ES-I3 (cell line): ENCODE measurements at regions not wholly inside any gene's neighbourhood (a gene's known extent, or its start where the extent isn't known, plus 50 kb on each side); places are given as distances from the start of the nearest gene placed in this dataset.
"Not testable (repeated sequence)": the region's sequence is repeated elsewhere in the genome, so short reads cannot be mapped to it uniquely, and the experiment has no call there.

Experiments used
- H3K36me3 ChIP-seq: 2 replicates; pipeline ENCODE4 v1.6.1; 2013; ENCODE audit warnings: mild to moderate bottlenecking, low read length, control low read depth, moderate library complexity; ENCODE audit not compliant: insufficient read depth
- H3K4me1 ChIP-seq: 2 replicates; pipeline ENCODE4 v1.6.1; 2013; ENCODE audit warnings: mild to moderate bottlenecking, control low read depth, low read length; ENCODE audit not compliant: insufficient read depth
- H3K9ac ChIP-seq: 2 replicates; pipeline ENCODE4 v1.6.1; 2013; ENCODE audit warnings: low read depth, mild to moderate bottlenecking, low read length, moderate library complexity
- H3K9me3 ChIP-seq: 2 replicates; pipeline ENCODE4 v1.6.1; 2013; ENCODE audit warnings: mild to moderate bottlenecking, low read length, moderate library complexity; ENCODE audit not compliant: control insufficient read depth, insufficient read depth

GRCh38 chr12:9406564-9407424, 198.6 kb upstream of the PZP start:
- H3K9ac ChIP-seq = peak overlapping the region; percentile 38; the same call in 1 of the 2 replicates
- no peaks in the 10 kb centered on the region for H3K4me1 ChIP-seq

GRCh38 chr12:9405886-9406563, 197.8 kb upstream of the PZP start:
- H3K9ac ChIP-seq = peak overlapping the region; percentile 38; the same call in 1 of the 2 replicates
- H3K4me1 ChIP-seq = no peaks in the 10 kb centered on the region
- no peaks in the 10 kb centered on the region for H3K36me3 ChIP-seq
- no peaks in the 10 kb centered on the region for H3K9me3 ChIP-seq

More at GRCh38 chr12:9406564-9407424, 198.6 kb upstream of the PZP start:
- Histone ChIP-seq H3K36me3 (no peaks in the 10 kb centered on the region), H3K9me3 (no peaks in the 10 kb centered on the region)

DNA sequence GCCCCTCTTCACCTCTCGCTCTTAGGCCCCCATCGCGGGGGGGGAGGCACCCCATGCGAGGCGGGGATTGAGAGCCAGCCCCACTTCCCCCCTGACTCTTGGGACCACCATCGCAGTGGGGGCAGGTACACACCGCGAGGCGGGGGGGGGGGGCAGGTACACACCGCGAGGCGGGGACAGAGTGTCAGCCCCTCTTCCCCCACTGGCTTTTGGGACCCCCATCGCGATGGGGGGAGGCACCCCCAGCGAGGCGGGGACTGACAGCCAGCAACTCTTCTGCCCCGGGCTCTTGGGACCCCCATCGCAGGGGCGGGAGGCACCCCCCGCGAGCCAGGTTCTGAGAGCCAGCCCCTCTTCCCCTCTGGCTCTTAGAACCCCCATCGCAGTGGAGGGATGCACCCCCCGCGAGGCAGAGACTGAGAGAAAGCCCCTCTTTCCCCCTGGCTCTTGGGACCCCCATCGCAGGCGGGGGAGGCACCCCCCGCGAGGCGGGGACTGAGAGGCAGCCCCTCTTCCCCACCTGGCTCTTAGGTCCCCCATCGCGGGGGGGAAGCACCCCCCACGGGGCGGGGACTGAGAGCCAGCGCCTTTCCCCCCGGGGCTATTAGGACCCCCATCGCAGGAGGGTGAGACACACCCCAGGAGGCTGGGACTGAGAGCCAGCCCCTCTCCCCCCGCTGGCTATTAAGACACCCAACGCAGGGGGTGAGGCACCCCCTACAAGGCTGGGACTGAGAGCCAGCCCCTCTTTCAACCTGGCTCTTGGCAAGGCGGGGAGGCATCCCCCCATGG, 196.5 kb upstream of the PZP start:
- Histone ChIP-seq H3K4me1 (no peaks in the 10 kb centered on the region), H3K9me3 (no peaks in the 10 kb centered on the region), H3K9ac (peak overlapping the region; percentile 11; the same call in 1 of the 2 replicates), H3K36me3 (no peaks in the 10 kb centered on the region)

DNA sequence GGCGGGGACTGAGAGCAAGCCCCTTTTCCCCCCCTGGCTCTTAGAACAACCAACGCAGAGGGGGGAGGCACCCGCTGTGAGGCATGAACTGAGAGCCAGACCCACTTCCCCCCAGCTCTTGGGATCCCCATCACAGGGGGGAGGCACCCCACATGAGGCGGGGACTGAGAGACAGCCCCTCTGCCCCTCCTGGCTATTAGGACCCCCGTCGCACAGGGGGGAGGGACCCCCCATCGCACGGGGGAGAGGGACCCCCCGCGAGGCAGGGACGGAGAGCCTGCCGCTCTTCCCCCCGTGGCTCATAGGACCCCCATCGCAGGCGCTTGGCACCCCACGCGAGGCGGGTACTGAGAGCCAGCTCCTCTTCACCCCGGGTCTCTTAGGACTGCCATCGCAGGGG, 195.8 kb upstream of the PZP start:
- Histone ChIP-seq H3K9ac (no peak overlapping the region), H3K4me1 (no peaks in the 10 kb centered on the region), H3K36me3 (no peaks in the 10 kb centered on the region), H3K9me3 (no peaks in the 10 kb centered on the region)

GRCh38 chr12:9402432-9403040, 194.3 kb upstream of the PZP start:
- H3K36me3 ChIP-seq, H3K9me3 ChIP-seq, H3K4me1 ChIP-seq: not testable (repeated sequence)
- peak overlapping the region; percentile 15; the same call in 1 of the 2 replicates for H3K9ac ChIP-seq

- not testable (repeated sequence) for H3K9me3 ChIP-seq, H3K36me3 ChIP-seq, H3K9ac ChIP-seq, H3K4me1 ChIP-seq
These were observed 188.2 kb upstream of the PZP start for GRCh38 chr12:9396367-9396766.

DNA sequence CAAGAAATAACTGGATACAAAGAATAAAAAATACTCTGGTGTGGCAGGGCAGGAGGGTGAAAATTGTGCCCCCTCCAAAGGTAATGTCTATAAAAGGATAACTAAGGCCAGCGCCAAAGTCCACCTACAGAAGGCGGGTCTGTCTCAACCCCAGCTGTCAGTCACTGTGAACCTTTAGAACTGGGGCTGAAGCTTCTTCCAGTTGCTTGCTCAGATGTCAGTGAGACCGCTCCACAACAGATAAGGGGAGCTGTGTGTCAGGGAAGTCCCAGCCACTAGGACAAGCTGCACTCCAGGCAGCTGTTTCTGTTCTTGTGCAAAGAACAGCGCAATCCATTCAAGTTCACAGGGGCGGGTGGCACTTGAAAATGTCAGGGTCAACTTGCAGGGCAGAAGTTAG, 187.0 kb upstream of the PZP start:
- H3K36me3 ChIP-seq, H3K9ac ChIP-seq, H3K4me1 ChIP-seq, H3K9me3 ChIP-seq: not testable (repeated sequence)

- Histone ChIP-seq H3K9ac (no peak overlapping the region), H3K9me3 (no peaks in the 10 kb centered on the region), H3K36me3 (no peaks in the 10 kb centered on the region), H3K4me1 (no peaks in the 10 kb centered on the region)
These were observed 184.6 kb upstream of the PZP start for GRCh38 chr12:9392842-9393241.

DNA sequence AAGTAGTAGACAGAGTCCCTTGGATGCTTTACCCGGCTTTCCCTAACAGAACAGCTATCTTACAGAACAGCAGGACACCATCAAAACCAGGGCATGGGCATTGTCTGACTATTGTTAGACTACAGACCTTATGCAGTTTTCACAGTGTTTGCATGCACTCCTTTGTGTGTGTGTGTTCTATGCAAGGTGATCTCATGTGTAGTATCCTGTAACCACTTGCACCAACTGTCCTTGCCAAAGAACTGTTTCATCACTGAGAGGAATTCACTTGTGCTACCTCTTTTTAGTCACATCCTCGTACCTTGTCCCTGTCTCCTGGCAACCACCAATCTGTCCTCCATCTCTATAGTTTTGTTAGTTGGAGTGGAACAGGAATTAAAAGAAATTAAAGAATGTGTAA, 183.6 kb upstream of the PZP start:
- Histone ChIP-seq H3K36me3 (no peaks in the 10 kb centered on the region), H3K9ac (no peak overlapping the region), H3K4me1 (no peaks in the 10 kb centered on the region), H3K9me3 (no peaks in the 10 kb centered on the region)

DNA sequence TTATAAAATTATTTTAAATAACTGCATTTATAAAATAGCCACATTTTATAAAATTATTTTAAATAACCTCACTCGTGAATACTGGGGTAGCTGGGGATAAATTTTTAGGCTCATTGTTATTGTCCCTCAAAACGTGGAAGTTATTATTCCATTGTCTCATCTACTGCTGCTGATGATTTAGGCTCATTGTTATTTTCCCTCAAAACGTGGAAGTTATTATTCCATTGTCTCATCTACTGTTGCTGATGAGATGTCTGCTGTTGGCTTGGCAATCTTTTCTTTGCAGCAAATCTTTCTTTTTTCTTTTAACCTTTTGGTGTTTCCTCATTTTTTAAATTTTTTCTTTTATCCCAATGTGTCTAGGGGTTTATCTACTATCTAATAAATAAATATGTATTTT, 182.6 kb upstream of the PZP start:
- Histone ChIP-seq H3K9me3 (no peaks in the 10 kb centered on the region), H3K9ac (no peak overlapping the region), H3K4me1 (no peaks in the 10 kb centered on the region), H3K36me3 (no peaks in the 10 kb centered on the region)

DNA sequence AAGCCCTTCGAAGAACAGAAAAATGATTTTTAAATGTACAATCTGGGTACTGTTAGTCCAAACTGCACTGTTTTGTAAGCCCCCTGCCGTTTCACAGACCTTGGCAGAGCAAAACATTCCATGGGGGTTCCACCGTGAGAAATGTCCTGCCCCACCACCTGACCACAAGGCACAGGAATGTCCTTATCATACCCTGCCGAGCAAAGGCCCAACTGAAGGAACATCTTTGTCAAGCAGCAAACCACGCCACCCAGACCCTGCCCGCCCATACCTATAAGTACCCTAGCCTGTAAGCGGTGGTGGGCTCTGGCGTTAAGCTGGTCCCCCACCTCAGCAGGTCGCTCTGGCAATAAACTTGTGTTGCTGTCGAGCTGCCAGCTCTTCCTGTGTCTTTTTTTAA, 181.6 kb upstream of the PZP start:
- no peaks in the 10 kb centered on the region for H3K9me3 ChIP-seq
- H3K36me3 ChIP-seq = no peaks in the 10 kb centered on the region
- no peaks in the 10 kb centered on the region for H3K4me1 ChIP-seq
- no peak overlapping the region for H3K9ac ChIP-seq

DNA sequence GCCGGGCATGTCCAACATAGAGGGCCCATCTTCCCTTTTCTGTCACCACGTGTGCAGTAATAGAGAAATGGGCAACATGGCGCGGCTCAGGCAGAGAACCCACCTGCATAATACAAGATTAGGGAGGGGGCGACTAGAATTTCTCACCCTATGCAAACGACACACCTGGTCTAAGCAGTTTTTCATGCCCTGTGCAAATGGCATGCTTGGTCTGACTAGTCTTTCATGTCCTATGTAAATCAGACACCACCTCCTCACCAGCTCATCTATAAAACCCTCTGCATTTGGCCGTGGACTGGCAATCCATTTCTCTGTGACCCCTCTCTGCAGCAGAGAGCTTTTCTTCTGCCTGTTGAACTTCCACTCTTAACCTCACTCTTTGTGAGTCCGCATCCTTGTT, 180.2 kb upstream of the PZP start:
- H3K9ac ChIP-seq = no peak overlapping the region
- no peaks in the 10 kb centered on the region for H3K36me3 ChIP-seq
- H3K9me3 ChIP-seq = no peaks in the 10 kb centered on the region
- H3K4me1 ChIP-seq = no peaks in the 10 kb centered on the region

GRCh38 chr12:9387450-9387849, 179.3 kb upstream of the PZP start:
- H3K4me1 ChIP-seq = no peaks in the 10 kb centered on the region

GRCh38 chr12:9383585-9383984, 175.4 kb upstream of the PZP start:
- Histone ChIP-seq H3K9ac (no peak overlapping the region), H3K4me1 (no peaks in the 10 kb centered on the region), H3K9me3 (no peaks in the 10 kb centered on the region), H3K36me3 (no peaks in the 10 kb centered on the region)

More at GRCh38 chr12:9387450-9387849, 179.3 kb upstream of the PZP start:
- H3K36me3 ChIP-seq = no peaks in the 10 kb centered on the region
- no peaks in the 10 kb centered on the region for H3K9me3 ChIP-seq
- no peak overlapping the region for H3K9ac ChIP-seq
